LoVo (cell line): ENCODE measurements at regions not wholly inside any gene's neighbourhood (a gene's known extent, or its start where the extent isn't known, plus 50 kb on each side); places are given as distances from the start of the nearest gene placed in this dataset.
"Not testable (repeated sequence)": the region's sequence is repeated elsewhere in the genome, so short reads cannot be mapped to it uniquely, and the experiment has no call there.

Source experiments
- DNase-seq: peaks from one replicate; pipeline ENCODE4 v3.0.0-alpha.2; 2016; ENCODE audit warnings: low spot score

DNA sequence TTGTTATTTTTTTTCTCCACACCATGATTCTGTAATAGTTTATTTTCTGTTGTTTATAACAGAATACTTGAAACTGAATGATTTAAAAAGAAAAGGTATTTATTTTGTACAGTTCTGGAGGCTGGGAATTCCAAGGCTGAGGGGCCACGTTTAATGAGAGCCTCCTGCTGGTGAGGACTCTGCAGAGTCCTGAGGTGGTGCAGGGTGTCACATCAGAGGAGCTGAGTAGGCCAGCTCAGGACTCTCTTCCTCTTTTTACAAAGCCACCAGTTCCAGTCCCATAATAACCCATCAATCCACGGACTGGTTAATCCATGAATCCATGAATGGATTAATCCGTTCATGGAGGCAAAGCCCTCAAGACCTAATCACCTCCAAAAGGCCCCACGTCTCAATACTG lies 71.6 kb downstream of the TFAP2A start:
- no peak for DNase-seq

DNA sequence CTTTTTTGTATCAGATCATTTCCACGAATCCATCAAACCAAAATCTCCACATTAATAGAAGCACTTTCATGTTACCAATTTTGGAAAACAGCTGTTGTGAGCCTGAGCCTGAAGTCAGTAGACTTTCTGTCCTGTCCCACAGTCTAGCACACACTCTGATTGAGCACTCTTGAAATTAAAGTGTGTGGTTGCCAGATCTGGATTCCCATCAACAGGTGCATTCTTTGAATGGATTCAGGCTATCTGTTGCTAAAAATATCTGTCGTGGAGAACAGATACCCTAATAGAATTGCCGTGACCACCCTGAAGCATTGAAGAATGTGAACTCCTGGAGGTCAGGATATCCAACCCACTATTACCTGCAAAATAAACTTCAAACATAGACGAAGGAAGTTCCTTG lies 73.3 kb downstream of the TFAP2A start:
- DNase-seq, result no peak

DNA sequence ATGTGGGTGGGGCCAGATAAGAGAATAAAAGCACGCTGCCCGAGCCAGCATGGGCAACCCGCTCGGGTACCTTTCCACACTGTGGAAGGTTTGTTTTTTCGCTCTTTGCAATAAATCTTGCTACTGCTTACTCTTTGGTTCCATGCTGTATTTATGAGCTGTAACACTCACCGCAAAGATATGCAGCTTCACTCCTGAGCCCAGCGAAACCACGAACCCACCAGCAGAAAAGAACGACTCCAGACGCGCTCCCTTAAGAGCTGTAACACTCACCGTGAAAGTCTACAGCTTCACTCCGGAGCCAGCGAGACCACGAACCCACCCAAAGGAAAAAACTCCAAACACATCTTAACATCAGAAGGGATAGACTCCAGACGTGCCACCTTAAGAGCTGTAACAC lies 76.7 kb downstream of the TFAP2A start:
- DNase-seq, result no peak

DNA sequence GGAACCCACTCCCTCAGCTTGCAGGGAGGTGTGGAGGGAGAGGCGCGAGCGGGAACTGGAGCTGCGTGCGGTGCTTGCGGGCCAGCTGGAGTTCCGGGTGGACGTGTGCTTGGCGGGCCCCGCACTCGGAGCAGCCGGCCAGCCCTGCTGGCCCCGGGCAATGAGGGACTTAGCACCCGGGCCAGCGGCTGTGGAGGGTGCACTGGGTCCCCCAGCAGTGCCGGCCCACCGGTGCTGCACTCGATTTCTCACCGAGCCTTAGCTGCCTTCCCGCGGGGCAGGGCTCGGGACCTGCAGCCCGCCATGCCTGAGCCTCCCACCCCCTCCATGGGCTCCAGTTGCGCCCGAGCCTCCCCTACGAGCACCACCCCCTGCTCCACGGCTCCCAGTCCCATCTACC lies 77.5 kb downstream of the TFAP2A start:
- DNase-seq, result not testable (repeated sequence)

DNA sequence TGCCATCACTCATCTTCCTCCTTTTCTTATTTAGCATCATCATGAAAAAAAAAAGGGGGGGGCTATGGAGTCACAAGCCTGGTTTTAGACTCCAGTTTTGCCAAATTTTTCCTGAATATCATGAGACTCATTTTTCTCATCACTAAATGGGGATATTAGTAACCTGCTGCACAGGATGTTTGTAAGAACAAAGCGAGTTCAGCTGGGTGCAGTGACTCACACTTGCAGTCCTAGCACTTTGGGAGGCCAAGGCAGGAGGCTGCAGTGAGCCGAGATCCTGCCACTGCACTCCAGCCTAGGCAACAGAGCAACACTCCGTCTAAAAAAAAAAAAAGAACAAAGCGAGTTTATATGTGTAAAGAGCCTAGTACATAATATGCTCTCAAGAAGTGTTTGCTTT lies 82.8 kb downstream of the TFAP2A start:
- DNase-seq, result no peak

DNA sequence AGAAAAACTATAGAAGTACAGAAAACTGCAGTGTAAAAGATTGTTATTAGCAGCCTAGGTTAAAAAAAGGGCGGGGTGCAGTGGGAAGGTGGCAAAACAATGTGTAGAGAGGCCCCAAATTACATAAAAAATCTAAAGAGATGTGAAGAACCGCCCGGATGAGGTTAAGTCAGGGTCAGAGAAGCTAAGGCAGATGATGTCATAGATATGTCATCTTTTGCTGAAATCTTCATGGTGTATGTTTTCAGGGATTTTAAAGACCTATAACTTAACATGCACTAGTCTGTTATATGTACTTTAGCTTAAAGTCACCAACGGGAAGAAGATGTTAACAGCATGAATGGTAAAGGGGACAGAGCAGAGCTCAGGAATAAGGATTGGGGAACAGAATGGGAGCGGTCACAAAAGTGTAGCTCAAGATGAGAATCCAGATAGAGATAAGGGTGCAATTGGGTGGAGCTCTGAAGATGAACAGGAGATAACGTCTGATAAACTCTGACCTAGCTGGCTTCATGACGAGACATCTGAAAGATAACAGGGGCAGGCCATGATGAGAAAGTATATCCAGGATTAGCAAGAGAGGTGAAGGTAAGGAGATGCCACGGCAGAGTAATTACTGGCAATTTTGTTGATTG lies 83.4 kb downstream of the TFAP2A start:
- no peak for DNase-seq

DNA sequence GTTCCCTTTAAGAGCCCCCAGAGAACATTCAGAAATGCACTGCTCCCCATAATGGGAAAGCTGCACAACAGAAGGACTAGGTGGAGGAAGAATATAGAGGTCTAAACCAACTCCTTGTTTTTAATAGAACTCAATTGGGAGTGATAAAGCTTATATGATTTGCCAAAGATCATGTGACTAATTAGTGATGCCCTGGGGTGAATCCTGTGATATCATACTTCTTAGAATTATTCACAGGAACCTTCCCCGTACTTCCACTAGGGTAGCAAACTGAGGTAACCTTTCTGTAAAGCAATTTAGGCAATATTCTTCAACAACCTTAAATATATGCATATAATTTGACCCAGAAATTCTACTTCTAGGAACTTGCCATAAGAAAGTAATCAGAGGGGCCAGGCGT lies 84.4 kb downstream of the TFAP2A start:
- DNase-seq, result no peak

DNA sequence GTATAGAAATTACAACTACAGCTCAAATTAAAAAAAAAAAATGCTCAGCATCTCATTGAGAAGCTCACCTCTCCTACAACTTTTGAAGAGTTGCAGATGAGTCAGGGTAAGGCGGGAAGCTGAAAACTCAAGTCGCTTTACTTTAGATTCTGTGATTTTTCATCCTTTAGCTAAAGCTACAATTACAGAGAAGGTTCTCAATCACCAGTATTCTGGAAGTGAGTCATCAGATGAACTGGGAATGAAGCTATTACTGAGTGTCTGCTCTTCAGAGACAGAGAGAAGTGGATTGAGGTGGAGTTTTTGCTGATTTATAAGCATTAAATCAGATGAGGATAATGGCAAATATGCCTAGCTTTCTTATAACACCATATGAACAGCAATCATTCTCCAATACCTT lies 91.9 kb downstream of the TFAP2A start:
- DNase-seq, result no peak

DNA sequence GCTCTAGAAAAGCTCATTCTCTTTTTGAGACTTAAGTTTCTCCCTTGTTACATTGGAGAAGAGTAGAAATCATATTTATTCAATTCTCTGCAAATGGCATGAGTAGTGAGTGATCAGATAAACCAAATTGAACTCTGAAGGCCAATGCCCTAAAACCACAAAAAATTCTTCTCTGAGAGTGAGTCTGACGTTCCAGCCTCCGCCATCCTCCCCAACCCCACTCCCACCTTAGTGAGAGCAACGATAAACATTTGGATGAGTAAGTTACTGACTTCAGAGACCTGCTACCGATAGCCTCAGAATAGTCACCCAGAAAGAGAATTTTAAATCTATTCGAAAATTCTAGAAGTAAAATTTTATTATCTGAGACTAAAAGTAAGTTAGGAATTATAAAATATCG lies 94.6 kb downstream of the TFAP2A start:
- no peak for DNase-seq

DNA sequence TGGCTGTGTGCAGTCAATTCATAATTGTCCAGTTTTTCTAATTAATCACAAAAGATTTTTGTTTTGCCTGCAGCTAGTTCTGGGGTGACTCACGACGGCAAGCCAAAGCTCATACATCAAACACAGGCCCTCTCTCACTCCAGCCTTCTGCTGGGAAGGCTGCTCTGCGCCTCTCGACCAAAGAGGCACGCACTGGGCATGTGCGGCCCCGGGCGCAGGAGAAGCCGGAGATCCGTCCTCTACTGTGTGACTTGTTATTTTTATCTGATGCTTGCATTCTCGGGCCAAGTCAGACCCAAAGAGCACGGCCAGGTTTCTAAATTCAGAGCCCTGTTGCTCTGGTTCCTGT lies 98.5 kb downstream of the TFAP2A start:
- DNase-seq, result no peak

DNA sequence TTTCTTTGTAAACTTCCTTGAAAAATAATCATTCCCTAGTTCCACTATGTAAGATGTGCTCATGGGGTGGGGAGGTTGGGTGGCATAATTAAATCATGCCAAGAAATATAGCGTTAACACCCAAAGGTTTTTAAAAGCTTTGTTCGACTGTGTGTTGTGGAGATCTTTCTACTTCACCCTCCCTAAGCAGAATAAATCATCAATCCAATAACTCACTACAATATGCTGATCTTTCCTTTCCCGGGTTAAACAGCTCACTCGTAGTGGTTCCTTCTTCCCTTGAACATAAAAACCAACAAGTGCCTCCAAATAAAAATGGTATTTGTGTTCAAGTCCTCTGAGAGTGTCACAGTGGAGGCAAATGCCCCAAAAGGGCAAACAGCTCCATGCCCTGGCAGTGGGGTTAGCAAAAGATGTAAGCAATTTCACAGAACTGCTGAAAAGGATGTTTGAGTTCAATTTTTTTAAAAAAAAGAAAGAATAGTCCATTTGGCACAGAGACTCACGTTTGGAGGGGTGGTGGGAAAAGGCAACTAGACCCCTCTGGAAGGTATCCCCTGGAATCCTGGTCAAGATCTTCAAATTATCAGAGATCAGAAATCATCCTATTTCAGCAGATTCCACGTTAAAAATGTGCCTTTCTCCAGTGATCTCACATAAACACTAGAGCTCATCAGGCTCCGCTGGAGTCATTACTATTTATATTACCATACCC lies 99.1 kb downstream of the TFAP2A start:
- DNase-seq, result no peak

DNA sequence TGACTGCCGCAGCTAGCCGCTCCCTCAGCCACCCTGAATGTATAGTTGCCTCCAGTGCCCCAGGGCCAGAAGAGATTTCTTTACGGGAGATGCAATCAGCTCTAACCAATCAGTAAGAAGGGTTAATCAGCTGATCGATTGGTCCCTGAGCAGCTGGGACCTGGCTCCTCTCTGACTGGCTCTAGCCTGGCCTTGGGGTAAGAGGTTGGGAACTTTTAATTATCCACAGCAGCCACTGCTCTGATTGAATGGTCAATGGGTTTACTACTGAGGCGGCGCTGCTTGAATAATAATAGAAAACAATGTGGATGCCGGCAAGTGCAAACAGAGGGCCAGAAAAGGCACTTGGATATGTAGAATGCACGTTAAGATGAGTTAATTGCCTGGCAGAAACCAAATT lies 99.8 kb downstream of the TFAP2A start:
- no peak for DNase-seq

DNA sequence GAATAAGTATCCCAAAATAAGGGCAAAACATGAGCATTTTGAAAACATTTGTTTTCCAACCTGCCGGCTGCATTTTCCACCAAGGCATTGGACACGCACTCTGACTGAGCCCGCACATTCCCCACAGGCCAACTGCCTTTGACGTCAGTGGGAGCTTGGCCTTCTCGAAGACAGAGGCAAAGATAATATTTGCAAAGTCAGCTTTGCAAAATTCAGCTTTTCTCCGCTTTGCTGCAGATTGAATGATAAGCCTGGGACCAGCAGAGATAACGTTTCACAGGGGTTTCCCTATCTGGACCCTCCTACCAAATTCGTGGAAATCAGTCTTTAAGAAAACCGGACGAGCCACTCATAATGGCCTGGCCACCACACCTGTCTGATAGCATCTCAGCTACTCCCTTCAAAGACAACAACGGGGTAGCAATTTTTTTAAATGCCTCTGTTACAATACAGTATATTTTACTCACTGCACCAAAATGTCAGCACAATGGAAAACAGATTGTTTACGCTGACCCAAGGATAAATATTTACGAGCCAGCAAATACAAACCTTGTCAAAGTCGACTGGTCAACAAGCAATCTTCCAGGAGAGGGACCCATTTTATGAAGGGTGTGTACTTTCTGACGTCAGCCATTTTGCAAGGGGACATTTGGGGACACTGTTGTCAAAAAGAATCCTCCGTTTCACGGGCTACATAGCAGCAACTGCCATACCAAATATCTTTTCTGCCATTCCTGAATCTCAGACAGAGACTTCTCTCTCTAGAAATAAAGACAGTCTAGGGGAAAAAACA lies 100.5 kb downstream of the TFAP2A start:
- no peak for DNase-seq

DNA sequence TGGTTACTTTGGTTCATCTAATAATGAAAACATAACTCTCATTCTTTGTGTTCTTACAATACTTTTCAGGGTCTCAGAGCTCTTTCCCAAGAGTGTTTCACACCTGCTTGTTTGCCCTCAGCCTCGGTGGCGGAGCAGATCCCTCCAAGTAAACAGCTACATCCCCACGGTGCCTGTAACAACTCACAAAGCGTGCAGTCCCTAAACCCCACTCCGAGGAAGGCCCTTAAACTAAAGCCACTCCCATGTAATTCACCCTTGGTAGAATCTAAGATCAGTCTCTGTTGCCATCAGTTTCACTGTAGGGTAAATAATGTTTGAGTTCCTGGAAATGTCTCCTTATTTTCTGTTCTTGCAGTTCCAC lies 101.1 kb downstream of the TFAP2A start:
- DNase-seq, result no peak

DNA sequence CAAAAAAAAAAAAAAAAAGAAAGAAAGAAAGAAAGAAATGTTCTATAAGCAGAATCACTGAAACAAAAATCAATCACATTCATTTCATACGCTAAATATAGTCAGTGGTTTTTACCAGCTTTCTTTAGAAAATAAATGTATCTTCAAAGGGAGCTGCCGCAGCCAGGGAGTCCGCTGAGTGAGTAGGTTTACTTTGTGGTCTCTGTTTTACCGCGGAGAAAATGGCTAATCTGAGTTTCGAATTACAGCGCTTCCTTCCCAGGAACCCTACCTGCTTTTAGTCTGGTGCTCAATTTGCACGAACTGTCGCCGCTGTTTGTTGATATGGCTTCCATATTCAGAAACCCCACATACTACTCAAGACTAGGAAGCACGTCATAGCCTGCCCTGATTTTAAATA lies 102.4 kb downstream of the TFAP2A start:
- no peak for DNase-seq

DNA sequence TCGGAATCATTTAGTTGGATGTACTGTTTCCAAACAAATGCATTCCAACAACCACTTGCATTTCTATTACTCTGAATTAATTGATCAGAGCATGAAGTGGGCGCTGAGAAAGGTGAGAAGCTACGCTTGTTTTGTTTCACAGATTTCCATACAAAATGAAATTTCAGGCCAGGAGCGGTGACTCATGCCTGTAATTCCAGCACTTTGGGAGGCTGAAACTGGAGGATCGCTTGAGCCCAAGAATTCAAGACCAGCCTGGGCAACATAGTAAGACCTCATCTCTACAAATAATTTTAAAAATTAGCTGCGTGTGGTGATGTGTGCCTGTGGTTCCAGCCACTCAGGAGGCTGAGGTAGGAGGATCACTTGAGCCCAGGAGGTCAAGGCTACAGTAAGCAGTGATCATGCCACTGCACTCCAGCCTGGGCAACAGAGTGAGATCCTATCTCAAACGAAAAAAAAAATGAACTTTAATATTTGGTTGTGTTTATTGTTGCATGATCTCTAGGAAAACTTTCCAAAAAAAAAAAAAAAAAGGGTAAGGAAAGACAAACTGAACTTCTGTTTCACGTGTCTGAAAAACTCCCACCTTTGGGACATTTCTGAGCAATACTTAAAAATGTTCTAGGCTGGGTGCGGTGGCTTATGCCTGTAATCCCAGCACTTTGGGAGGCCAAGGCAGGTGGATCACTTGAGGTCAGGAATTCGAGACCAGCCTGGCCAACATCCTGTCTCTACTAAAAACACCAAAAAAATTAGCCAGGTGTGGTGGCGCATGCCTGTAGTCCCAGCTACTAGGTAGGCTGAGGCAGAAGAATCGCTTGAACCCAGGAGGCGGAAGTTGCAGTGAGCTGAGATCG lies 103.1 kb downstream of the TFAP2A start:
- not testable (repeated sequence) for DNase-seq

DNA sequence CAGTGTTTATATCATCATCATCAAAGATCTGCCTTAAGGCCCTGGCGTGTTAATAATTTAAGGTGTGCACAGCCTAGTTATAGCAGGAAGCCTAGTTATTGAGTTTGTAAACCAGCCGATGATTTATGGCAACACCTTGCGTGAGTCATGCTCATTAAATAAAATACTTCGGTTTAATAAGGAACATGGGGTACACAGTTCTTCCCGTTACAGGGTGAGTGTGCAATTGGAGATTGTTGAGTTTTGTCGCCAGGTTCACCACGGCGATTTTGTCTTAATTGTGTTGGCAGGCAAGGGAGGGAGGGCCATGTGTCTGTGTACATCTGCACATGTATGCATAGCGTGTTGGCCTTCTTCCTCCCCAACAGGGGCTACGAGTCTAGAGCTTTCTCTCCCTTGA lies 104.0 kb downstream of the TFAP2A start:
- peak; percentile 80 for DNase-seq

DNA sequence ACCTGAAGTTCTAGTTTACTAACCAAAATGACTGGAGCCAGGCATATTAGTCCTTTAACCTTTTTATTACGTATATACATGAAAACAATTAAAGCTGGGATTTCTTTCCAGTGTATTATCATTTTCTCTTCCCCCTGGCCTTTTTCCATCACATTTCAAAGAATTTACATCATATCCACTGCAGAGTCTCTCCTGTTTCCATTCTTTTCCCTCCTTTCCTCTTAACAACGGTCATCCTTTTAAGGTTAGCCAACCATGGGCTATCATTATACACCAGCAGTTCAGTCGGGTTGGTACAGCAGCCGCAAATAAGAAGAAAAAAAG lies 104.6 kb downstream of the TFAP2A start:
- no peak for DNase-seq

DNA sequence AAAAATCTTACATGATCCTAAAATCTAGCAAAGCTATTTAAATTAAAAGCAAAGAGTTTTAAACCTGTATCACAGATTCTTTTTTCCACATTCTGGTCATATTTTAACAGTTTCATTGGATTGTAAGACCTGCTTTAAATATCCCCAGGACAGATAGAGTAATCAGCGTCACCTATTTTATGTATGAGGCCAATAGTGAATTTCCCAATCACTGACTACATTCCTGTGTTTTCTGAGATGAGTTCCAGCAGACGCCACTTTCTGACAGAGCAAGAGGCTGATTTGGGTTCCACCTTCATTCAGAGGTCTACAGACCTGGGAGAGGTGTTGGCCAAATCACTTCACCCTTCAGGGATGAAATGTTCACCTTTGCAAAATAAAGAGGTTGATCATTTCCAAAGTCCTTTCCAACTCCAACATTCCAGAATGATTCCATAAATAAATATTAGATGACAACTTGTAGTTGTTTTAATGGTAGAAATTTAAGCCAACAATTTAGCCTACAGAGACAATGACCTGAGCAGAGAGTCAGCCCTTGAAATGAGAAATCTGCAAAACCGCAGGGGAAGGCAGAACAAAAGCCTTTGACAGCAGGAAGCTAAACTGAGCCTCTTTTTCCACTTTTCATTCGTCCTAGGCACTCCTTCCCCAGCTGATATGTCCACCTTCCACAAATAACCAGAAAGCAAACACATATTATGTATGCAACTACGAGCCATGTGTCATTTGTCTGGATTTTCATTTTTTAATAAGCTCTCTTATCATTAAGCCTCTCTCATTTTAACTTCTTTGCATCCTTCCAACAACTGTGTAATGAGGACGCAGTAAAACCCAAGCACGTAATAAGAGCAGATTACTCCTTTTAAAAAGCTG lies 105.2 kb downstream of the TFAP2A start:
- DNase-seq, result no peak

DNA sequence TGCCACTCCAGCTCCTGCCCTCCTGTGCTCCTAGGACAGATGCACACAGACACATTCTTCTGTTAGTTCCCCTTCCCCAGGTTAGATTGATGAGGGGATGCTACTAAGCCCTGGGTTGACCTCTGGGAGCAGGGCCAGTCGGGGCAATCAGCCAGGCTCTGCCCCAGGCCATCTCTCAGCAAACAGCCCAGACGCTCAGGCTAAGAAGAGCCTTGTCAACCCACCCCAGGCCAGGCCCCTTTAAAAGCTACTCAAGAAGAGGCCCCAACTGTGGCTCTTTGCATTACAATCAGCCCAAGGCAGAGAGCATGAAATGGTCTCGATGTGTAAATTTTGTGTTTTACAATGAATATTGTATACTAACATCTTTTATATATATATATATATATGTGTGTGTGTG lies 107.4 kb downstream of the TFAP2A start:
- no peak for DNase-seq

DNA sequence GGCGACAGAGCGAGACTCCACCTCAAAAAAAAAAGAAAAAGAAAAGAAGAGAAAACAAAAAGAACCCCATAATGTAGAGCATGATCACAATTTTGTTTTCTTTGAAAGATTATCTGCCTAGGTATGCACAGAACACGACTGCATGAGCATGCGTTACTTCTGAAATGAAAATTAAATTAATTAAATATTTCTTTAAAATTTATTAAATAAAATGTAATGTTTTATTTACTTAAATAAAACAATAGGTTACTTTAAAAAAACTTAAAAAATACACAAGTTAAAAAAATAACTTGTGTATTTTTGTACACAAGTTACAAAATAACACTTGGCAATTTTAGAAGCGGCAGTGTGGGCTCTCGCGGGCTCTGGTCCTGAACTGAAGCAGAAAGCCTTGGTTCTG lies 107.8 kb downstream of the TFAP2A start:
- no peak for DNase-seq
